DND-41 (cell line): ENCODE measurements at regions not wholly inside any gene's neighbourhood (a gene's known extent, or its start where the extent isn't known, plus 50 kb on each side); places are given as distances from the start of the nearest gene placed in this dataset.

Experiments
- ATAC-seq: fragments of 200-7000 bp; cut with Tn5 transposase; 3 replicates; pipeline ENCODE4 v1.9.1; 2021; ENCODE audit warnings: low read depth; ENCODE audit not compliant: insufficient read depth
- DNase-seq: peaks from one replicate; pipeline ENCODE4 v3.0.0-alpha.2; 2020
- H2AFZ ChIP-seq: 2 replicates; pipeline ENCODE4 v1.6.0; 2012; ENCODE audit warnings: low read depth, low read length
- H3K27ac ChIP-seq: 2 replicates; pipeline ENCODE4 v1.5.1; 2012; ENCODE audit warnings: low read length, inconsistent platforms
- H3K27me3 ChIP-seq: fragments of 200-600 bp; sonication (generic); 2 replicates; pipeline ENCODE4 v1.6.0; 2012; ENCODE audit warnings: low read length, mild to moderate bottlenecking, inconsistent platforms; ENCODE audit not compliant: insufficient read depth, poor library complexity
- H3K36me3 ChIP-seq: 2 replicates; pipeline ENCODE4 v1.5.1; 2012; ENCODE audit warnings: low read length, inconsistent platforms; ENCODE audit not compliant: insufficient read depth
- H3K4me1 ChIP-seq: 2 replicates; pipeline ENCODE4 v1.5.1; 2012; ENCODE audit warnings: mild to moderate bottlenecking, low read length; ENCODE audit not compliant: insufficient read depth
- H3K4me2 ChIP-seq: 2 replicates; pipeline ENCODE4 v1.6.0; 2012; ENCODE audit warnings: mild to moderate bottlenecking, moderate library complexity, low read length, inconsistent platforms; ENCODE audit not compliant: insufficient read depth
- H3K4me3 ChIP-seq, 2 experiments: fragments of 200-600 bp in 1 of 2; shearing (Covaris generic) in 1 of 2; 2 replicates each; pipeline ENCODE4 v1.5.1; 2012 to 2016; ENCODE audit warnings: inconsistent platforms in 2 of 2, low read length in 2 of 2, mild to moderate bottlenecking in 2 of 2, low read depth in 1 of 2, moderate library complexity in 1 of 2
- H3K79me2 ChIP-seq: 2 replicates; pipeline ENCODE4 v1.6.0; 2012; ENCODE audit warnings: low read length, inconsistent platforms; ENCODE audit not compliant: insufficient read depth
- H3K9ac ChIP-seq: 2 replicates; pipeline ENCODE4 v1.6.0; 2012; ENCODE audit warnings: low read depth, mild to moderate bottlenecking, inconsistent platforms, low read length, moderate library complexity
- H3K9me3 ChIP-seq: 2 replicates; pipeline ENCODE4 v1.5.1; 2012; ENCODE audit warnings: low read length, moderate library complexity, mild to moderate bottlenecking, inconsistent platforms; ENCODE audit not compliant: insufficient read depth, severe bottlenecking
- H4K20me1 ChIP-seq: 2 replicates; pipeline ENCODE4 v1.6.0; 2012; ENCODE audit warnings: low read length; ENCODE audit not compliant: insufficient read depth
- EZH2 ChIP-seq: IDR thresholded peaks from 3 replicates; pipeline ENCODE4 v1.6.1; 2012; ENCODE audit warnings: borderline replicate concordance, low read depth, mild to moderate bottlenecking, moderate library complexity, low read length, inconsistent platforms; ENCODE audit not compliant: severe bottlenecking
- TF ChIP-seq, protein P1 (sequence below): IDR thresholded peaks from 2 replicates; pipeline ENCODE4 v1.5.1; 2012; ENCODE audit warnings: borderline replicate concordance, low read length, moderate library complexity, mild to moderate bottlenecking; ENCODE audit not compliant: poor library complexity, severe bottlenecking; ENCODE audit errors: extremely low read depth

DNA sequence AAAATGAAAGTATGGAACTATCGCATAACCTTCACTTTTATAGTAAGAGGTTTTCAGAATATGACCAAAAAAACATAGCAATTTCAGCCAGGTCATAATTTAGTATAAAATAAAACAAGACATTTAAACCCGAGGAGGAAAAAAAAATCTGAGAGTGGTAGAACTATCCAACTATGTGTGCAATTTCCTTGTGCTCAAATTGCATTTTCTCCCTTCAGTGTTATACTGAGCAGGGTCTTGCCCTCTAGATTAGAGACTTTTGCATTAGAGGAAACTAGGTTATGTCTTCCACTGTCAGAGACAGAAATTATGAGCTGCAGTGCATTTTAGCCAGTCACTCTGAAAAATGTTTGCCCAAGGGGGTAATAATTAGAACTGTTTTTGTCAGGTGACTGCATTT, 330.6 kb downstream of the NR2F1-AS1 start:
- TF ChIP-seq, protein P1, sequence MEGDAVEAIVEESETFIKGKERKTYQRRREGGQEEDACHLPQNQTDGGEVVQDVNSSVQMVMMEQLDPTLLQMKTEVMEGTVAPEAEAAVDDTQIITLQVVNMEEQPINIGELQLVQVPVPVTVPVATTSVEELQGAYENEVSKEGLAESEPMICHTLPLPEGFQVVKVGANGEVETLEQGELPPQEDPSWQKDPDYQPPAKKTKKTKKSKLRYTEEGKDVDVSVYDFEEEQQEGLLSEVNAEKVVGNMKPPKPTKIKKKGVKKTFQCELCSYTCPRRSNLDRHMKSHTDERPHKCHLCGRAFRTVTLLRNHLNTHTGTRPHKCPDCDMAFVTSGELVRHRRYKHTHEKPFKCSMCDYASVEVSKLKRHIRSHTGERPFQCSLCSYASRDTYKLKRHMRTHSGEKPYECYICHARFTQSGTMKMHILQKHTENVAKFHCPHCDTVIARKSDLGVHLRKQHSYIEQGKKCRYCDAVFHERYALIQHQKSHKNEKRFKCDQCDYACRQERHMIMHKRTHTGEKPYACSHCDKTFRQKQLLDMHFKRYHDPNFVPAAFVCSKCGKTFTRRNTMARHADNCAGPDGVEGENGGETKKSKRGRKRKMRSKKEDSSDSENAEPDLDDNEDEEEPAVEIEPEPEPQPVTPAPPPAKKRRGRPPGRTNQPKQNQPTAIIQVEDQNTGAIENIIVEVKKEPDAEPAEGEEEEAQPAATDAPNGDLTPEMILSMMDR: no peak
- no peak for TF ChIP-seq EZH2
- Histone ChIP-seq H3K79me2 (no peaks in the 10 kb centered on the region), H3K4me2 (no peak overlapping the region), H3K27ac (no peak overlapping the region), H2AFZ (no peak overlapping the region), H3K4me1 (no peaks in the 10 kb centered on the region), H3K9me3 (no peaks in the 10 kb centered on the region), H3K9ac (no peak overlapping the region), H3K4me3 (no peak overlapping the region), H3K27me3 (no peaks in the 10 kb centered on the region), H3K36me3 (no peaks in the 10 kb centered on the region), H4K20me1 (no peaks in the 10 kb centered on the region)
- DNase-seq (no peak), ATAC-seq (no peak)

DNA sequence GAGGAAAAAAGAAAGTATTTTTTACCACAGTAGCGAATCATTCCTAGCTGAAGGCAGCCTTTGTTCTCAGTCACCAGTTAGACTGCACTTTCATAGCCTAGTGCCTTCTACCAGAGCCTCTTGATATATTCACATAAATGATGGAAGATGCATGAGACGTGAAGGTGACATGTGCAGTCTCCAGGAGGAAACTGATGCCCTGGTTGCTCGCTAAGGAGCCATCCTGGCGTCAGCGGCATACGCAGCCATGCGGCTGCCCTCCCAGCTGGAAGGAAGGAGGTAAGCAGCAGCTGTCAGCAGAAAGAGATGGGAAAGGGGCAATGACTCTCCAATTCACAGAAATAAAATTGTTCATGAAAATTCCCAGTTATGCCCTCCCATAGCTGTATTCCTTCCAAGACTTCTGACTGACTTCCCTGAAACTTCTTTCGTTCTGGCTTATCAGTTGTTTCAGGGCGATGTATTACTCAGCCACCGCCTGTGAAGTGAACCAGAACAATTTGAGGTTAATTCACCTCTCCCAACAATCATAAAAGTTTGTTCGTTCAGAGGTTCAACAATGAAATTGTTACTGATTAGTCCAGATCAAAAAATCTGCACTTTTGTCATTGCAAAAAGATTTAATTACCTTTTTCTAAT, 331.2 kb downstream of the NR2F1-AS1 start:
- Histone ChIP-seq H3K9ac (no peak overlapping the region), H4K20me1 (no peaks in the 10 kb centered on the region), H3K4me2 (no peak overlapping the region), H3K36me3 (no peaks in the 10 kb centered on the region), H3K4me3 (no peak overlapping the region), H3K27me3 (no peaks in the 10 kb centered on the region), H3K9me3 (no peaks in the 10 kb centered on the region), H3K79me2 (no peaks in the 10 kb centered on the region), H3K27ac (no peak overlapping the region), H3K4me1 (no peaks in the 10 kb centered on the region), H2AFZ (no peak overlapping the region)
- ATAC-seq (no peak), DNase-seq (no peak)
- TF ChIP-seq, protein P1: no peak
- TF ChIP-seq EZH2: no peak

DNA sequence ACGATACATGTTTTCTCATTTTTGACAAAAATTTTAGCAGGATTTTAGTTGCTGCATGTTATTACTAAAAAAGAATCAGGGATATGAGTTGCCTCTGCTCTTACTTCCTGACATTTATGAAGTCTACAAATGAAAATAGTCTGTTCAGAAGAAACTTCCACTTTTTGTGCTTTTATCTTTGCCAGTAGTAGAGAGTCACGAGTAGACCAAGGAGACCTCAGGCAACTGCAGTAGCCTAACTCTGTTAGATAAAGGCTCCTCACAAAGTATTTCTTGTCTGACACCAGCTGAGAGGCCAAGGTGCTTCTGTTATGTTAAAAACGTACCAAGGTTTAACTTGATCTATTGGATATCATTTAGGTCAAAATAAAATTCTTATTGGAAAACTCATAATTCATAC, 333.9 kb downstream of the NR2F1-AS1 start:
- no peaks in the 10 kb centered on the region for H3K27me3 ChIP-seq
- no peaks in the 10 kb centered on the region for H3K79me2 ChIP-seq
- no peaks in the 10 kb centered on the region for H3K9me3 ChIP-seq
- H3K36me3 ChIP-seq: no peaks in the 10 kb centered on the region
- no peak overlapping the region for H3K4me2 ChIP-seq
- no peak overlapping the region for H3K9ac ChIP-seq
- no peak overlapping the region for H3K4me3 ChIP-seq
- H3K4me1 ChIP-seq: no peaks in the 10 kb centered on the region
- ATAC-seq (no peak), DNase-seq (no peak)
- no peak for TF ChIP-seq EZH2
- TF ChIP-seq, protein P1: no peak
- H2AFZ ChIP-seq: no peak overlapping the region
- no peak overlapping the region for H3K27ac ChIP-seq
- H4K20me1 ChIP-seq: no peaks in the 10 kb centered on the region
